ENCODE measurements at regions not wholly inside any gene's neighbourhood (a gene's known extent, or its start where the extent isn't known, plus 50 kb on each side); places are given as distances from the start of the nearest gene placed in this dataset. TPM values are rescaled to one million over a fixed set of nuclear protein-coding genes. Genes with fewer than 3 reads are reported as not detected.

- no peak for DNase-seq (ENCODE audit: low read depth in 2 of 3, low spot score in 2 of 3)
Measured at GRCh38 chr10:22770270-22770669, 55.9 kb upstream of the PIP4K2A start.

DNA sequence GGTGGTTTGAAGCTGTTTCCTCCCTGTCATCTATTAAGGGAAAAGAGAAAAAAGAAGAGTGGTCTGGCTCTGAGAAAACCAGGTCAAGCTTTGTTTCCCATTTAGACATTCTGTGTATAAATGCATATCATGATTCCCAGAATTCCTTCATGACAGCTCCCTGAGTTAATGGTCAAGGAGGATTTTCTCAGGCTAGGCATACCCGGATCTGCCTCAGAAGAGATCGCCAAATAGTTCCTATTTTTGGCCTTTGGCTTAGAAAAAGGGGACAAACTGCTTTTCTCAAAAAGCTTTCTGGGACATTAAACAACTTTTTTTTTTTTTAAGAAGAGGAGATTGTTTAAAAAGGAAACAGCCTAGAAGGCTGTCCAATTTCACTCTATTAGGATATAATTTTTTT, 53.5 kb upstream of the PIP4K2A start:
- no peak for DNase-seq (ENCODE audit: low read depth in 2 of 3, low spot score in 2 of 3)

GRCh38 chr10:22766693-22767092, 52.3 kb upstream of the PIP4K2A start:
- no peak for DNase-seq (ENCODE audit: low read depth in 2 of 3, low spot score in 2 of 3)

DNA sequence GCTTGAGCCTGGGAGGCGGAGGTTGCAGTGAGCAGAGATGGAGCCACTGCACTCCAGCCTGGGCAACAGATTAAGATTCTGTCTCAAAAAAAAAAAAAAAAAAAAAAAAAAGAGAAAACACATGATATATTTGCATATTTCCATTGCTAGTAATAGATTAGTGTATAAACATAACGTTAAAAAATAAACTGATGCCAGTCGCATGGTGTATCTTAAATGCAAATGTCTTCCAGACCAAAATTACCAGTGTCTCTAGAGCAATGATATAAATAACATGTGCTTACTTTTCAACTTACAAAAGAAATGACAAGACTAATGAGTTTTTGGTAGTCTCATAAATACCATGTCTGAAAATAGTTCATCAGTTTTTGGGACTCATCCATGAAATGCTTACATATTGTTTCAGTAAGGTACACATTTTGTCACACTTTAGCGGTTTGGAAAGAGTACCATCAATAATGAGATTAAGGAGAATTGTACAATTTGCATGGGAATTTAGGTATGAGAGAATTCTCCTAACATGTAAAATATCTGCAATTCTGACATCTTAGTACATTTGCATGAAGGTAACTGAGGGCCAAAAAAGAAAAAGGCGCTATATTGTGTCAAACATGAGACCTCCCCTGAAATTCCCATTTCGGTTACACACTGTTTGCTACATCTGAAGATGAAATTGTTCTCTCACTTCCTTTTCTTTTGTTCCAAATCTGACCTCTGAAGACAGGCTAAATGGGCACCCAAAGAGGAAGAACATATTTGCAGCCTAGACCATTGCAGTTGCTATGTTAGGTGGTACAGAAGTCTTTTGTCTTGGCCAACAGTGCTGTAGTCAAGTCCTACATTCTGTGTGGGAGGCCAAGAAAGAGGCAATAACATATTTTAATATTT, 51.5 kb upstream of the PIP4K2A start:
- DNase-seq (ENCODE audit: low read depth in 2 of 3, low spot score in 2 of 3) = no peak

- DNase-seq (ENCODE audit: low read depth in 2 of 3, low spot score in 2 of 3) = no peak
Measured at GRCh38 chr10:22764639-22765038, 50.3 kb upstream of the PIP4K2A start.

Small RNAs in the stretch of these regions (small RNA-seq; reads per million reads assigned to genes)
- not detected for gene RNU6-413P
